ENCODE measurements at regions not wholly inside any gene's neighbourhood (a gene's known extent, or its start where the extent isn't known, plus 50 kb on each side); places are given as distances from the start of the nearest gene placed in this dataset.

GRCh38 chr20:7765221-7765620 is 175.0 kb downstream of the HAO1 start:
- no peaks in the 10 kb centered on the region for H3K4me1 ChIP-seq (ENCODE audit: insufficient read depth, low read length)
- no peaks in the 10 kb centered on the region for H3K36me3 ChIP-seq (replicated peaks in 1 of 2; ENCODE audit: control insufficient read depth in 1 of 2, insufficient read depth in 2 of 2, low read length in 2 of 2)
- ATAC-seq (no peak), FAIRE-seq (no peak), DNase-seq (ENCODE audit: low spot score) (no peak)
- TF ChIP-seq ZNF607 (CRISPR knock-in tag; IDR thresholded peaks at IDR 0.05; ENCODE audit: borderline replicate concordance) (no peak), BRF2 (CRISPR knock-in tag; IDR thresholded peaks at IDR 0.05) (no peak), ZNF274 (CRISPR knock-in tag; IDR thresholded peaks at IDR 0.05) (no peak)
- H3K9me3 ChIP-seq (ENCODE audit: low read length): no peaks in the 10 kb centered on the region
- no peak overlapping the region for H3K4me2 ChIP-seq (ENCODE audit: low read depth, low read length)
- ChIA-PET CTCF (ENCODE audit: low intra/inter-chr PET ratio, low total read pairs) (no interaction called here), POLR2A (no interaction called here)
- H3K79me2 ChIP-seq (ENCODE audit: insufficient read depth, low read length): no peaks in the 10 kb centered on the region
- H3K27ac ChIP-seq (ENCODE audit: extremely low read length, insufficient read depth, low read length): no peak overlapping the region
- intact Hi-C loops (cut with micrococcal nuclease; ENCODE audit: unreplicated experiment): no loop called here
- no peak overlapping the region for H3K9ac ChIP-seq (ENCODE audit: insufficient read depth, low read depth, low read length)
- 0% methylated on average over 2 of the region's 2 CpGs for WGBS (ENCODE audit: low lambda C conversion rate)
- no peaks in the 10 kb centered on the region for H3K27me3 ChIP-seq (ENCODE audit: control insufficient read depth in 1 of 2, insufficient read depth in 2 of 2, low read length in 2 of 2)
- in situ Hi-C loops (cut with HindIII; ENCODE audit: extremely low pct_ligation_motif_present, low pct_unique_long_range_greater_than_20kb): no loop called here
- H4K20me1 ChIP-seq (ENCODE audit: insufficient read depth, low read length): no peaks in the 10 kb centered on the region
- no peak overlapping the region for H2AFZ ChIP-seq (ENCODE audit: low read length)
- H3K4me3 ChIP-seq (replicated peaks in 1 of 3; ENCODE audit: insufficient read depth in 1 of 3, low read depth in 2 of 3, low read length in 3 of 3): no peak overlapping the region
- BruUV-seq (replicated peaks): no TSS peak

- DNase-seq (ENCODE audit: low spot score): no peak
- intact Hi-C loops (cut with micrococcal nuclease; ENCODE audit: unreplicated experiment): no loop called here
- H3K36me3 ChIP-seq (replicated peaks in 1 of 2; ENCODE audit: control insufficient read depth in 1 of 2, insufficient read depth in 2 of 2, low read length in 2 of 2): no peaks in the 10 kb centered on the region
- H3K4me2 ChIP-seq (ENCODE audit: low read depth, low read length): no peak overlapping the region
- in situ Hi-C loops (cut with HindIII; ENCODE audit: extremely low pct_ligation_motif_present, low pct_unique_long_range_greater_than_20kb): no loop called here
- no peaks in the 10 kb centered on the region for H3K4me1 ChIP-seq (ENCODE audit: insufficient read depth, low read length)
- H3K9me3 ChIP-seq (ENCODE audit: low read length): peaks cover 23% of the 10 kb centered on the region
- H4K20me1 ChIP-seq (ENCODE audit: insufficient read depth, low read length): no peaks in the 10 kb centered on the region
- no peak overlapping the region for H3K4me3 ChIP-seq (replicated peaks in 1 of 3; ENCODE audit: insufficient read depth in 1 of 3, low read depth in 2 of 3, low read length in 3 of 3)
- WGBS (ENCODE audit: low lambda C conversion rate): 55% methylated on average over 2 of the region's 2 CpGs
- no peaks in the 10 kb centered on the region for H3K27me3 ChIP-seq (ENCODE audit: control insufficient read depth in 1 of 2, insufficient read depth in 2 of 2, low read length in 2 of 2)
- ChIA-PET CTCF (ENCODE audit: low intra/inter-chr PET ratio, low total read pairs) (no interaction called here), POLR2A (no interaction called here)
- no peak for ATAC-seq
- H2AFZ ChIP-seq (ENCODE audit: low read length): no peak overlapping the region
- no peak overlapping the region for H3K9ac ChIP-seq (ENCODE audit: insufficient read depth, low read depth, low read length)
- FAIRE-seq: no peak
- no TSS peak for BruUV-seq (replicated peaks)
- no peaks in the 10 kb centered on the region for H3K79me2 ChIP-seq (ENCODE audit: insufficient read depth, low read length)
- H3K27ac ChIP-seq (ENCODE audit: extremely low read length, insufficient read depth, low read length): no peak overlapping the region
- TF ChIP-seq ZNF484 (CRISPR knock-in tag; IDR thresholded peaks at IDR 0.05; ENCODE audit: borderline replicate concordance, low read depth) (no peak), TFAP4 (IDR thresholded peaks at IDR 0.05; ENCODE audit: borderline replicate concordance, low read depth) (no peak), SMAD3 (CRISPR knock-in tag; IDR thresholded peaks at IDR 0.05) (no peak), RXRB (CRISPR knock-in tag; IDR thresholded peaks at IDR 0.05; ENCODE audit: borderline replicate concordance) (no peak), REST (IDR thresholded peaks at IDR 0.05; ENCODE audit: borderline replicate concordance in 1 of 2, low read depth in 1 of 2, low read length in 2 of 2) (no peak), ZNF704 (CRISPR knock-in tag; IDR thresholded peaks at IDR 0.05; ENCODE audit: borderline replicate concordance) (no peak), THAP7 (CRISPR knock-in tag; IDR thresholded peaks at IDR 0.05) (no peak), ZNF607 (CRISPR knock-in tag; IDR thresholded peaks at IDR 0.05; ENCODE audit: borderline replicate concordance) (no peak)
Measured at GRCh38 chr20:7770046-7770445, 170.2 kb downstream of the HAO1 start.
